ENCODE measurements at regions not wholly inside any gene's neighbourhood (a gene's known extent, or its start where the extent isn't known, plus 50 kb on each side); places are given as distances from the start of the nearest gene placed in this dataset.
A peak's percentile ranks its signal among the peaks of the same experiment; 100 is the strongest.

DNA sequence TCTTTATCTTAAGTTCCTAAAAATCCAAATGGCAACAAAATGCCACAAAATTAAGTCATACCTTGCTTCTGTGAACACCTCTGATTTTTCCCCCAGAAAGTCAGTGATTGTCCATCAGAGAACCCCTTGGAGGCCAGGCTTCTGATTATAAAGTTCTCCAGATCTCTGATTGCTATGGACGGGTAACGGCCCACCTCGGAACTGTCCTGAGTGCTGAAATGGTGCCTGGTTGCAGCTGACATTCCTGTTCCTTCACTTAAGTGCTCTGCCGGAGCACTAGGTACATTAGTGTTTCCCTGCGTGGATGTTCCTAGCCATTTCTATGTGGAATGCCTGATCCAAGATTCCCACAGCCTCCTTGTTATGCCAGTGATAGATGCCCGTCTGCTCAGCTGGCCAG lies 85.0 kb downstream of the CHST1 start:
- ChIA-PET POLR2A (no interaction called here), CTCF (interaction anchor here (0.5 kb wide), 1 partner anchor 10 kb away, joined by 4 read pairs; no protein-coding TSS in a partner anchor)
- peak; percentile 55 for DNase-seq (ENCODE audit: extremely low spot score)
- TF ChIP-seq BHLHE40 (IDR thresholded peaks at IDR 0.05; ENCODE audit: borderline replicate concordance) (no peak), HDGF (IDR thresholded peaks at IDR 0.05; ENCODE audit: borderline replicate concordance) (no peak), SUZ12 (IDR thresholded peaks at IDR 0.05) (no peak), CTBP1 (IDR thresholded peaks at IDR 0.05; ENCODE audit: borderline replicate concordance) (no peak), ZNF384 (IDR thresholded peaks at IDR 0.05) (no peak), TARDBP (IDR thresholded peaks at IDR 0.05) (no peak), PKNOX1 (IDR thresholded peaks at IDR 0.05) (no peak), L3MBTL2 (conservative IDR thresholded peaks at IDR 0.05) (no peak), FOXK2 (IDR thresholded peaks at IDR 0.05) (no peak), ARNT (IDR thresholded peaks at IDR 0.05) (no peak), LEF1 (IDR thresholded peaks at IDR 0.05; ENCODE audit: borderline replicate concordance) (no peak), FOXA1 (IDR thresholded peaks at IDR 0.05) (no peak), ELF4 (IDR thresholded peaks at IDR 0.05) (no peak), FOXM1 (IDR thresholded peaks at IDR 0.05; ENCODE audit: borderline replicate concordance) (no peak), SP1 (IDR thresholded peaks at IDR 0.05) (no peak), NFRKB (IDR thresholded peaks at IDR 0.05) (no peak)

DNA sequence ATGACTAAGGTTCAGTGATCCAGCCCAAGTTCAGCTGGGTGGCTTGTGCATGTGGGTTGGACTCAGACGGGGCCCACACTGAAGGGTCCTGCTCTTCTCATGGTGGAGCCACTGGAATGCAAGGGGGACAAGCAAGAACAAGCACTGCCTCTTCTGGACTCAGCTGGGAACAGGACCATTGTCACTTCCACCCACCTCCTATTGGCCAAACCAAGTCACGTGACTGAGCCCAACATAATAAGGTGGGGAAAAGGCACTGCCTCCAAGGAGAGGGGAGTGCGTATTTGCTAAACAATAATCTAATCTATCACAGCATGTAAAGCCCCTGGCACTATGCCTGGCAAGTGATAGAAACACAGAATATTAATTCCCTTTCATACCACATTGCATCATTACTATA lies 87.1 kb downstream of the CHST1 start:
- CTCF ChIA-PET = interaction anchor here (1.2 to 1.9 kb wide), 2 partner anchors 77 to 193 kb away, joined by 4 to 7 read pairs; no protein-coding TSS in a partner anchor
- POLR2A ChIA-PET = no interaction called here
- TF ChIP-seq FOXM1 (IDR thresholded peaks at IDR 0.05; ENCODE audit: borderline replicate concordance) = no peak
- DNase-seq (ENCODE audit: extremely low spot score) = peak; percentile 14

GRCh38 chr11:45577752-45578151 lies 87.7 kb downstream of the CHST1 start:
- CTCF ChIA-PET = interaction anchor here (1.2 to 1.9 kb wide), 2 partner anchors 77 to 194 kb away, joined by 4 to 7 read pairs; no protein-coding TSS in a partner anchor
- no peak for TF ChIP-seq ZNF384 (IDR thresholded peaks at IDR 0.05)
- DNase-seq (ENCODE audit: extremely low spot score) = no peak
- POLR2A ChIA-PET = no interaction called here

- TF ChIP-seq LEF1 (IDR thresholded peaks at IDR 0.05; ENCODE audit: borderline replicate concordance) = no peak
- TF ChIP-seq NFRKB (IDR thresholded peaks at IDR 0.05) = no peak
- TF ChIP-seq PKNOX1 (IDR thresholded peaks at IDR 0.05) = no peak
- TF ChIP-seq TARDBP (IDR thresholded peaks at IDR 0.05) = no peak
- TF ChIP-seq CTBP1 (IDR thresholded peaks at IDR 0.05; ENCODE audit: borderline replicate concordance) = no peak
- TF ChIP-seq ELF4 (IDR thresholded peaks at IDR 0.05) = no peak
- TF ChIP-seq ARNT (IDR thresholded peaks at IDR 0.05) = no peak
- no peak for TF ChIP-seq ZNF384 (IDR thresholded peaks at IDR 0.05)
- TF ChIP-seq BHLHE40 (IDR thresholded peaks at IDR 0.05; ENCODE audit: borderline replicate concordance) = no peak
- ChIA-PET CTCF (no interaction called here), POLR2A (no interaction called here)
- DNase-seq (ENCODE audit: extremely low spot score) = no peak
Measured at GRCh38 chr11:45576461-45577215, 88.8 kb downstream of the CHST1 start.

- ChIA-PET CTCF (no interaction called here), POLR2A (no interaction called here)
- no peak for DNase-seq (ENCODE audit: extremely low spot score)
- no peak for TF ChIP-seq NFRKB (IDR thresholded peaks at IDR 0.05)
- TF ChIP-seq PKNOX1 (IDR thresholded peaks at IDR 0.05) = no peak
- TF ChIP-seq SUZ12 (IDR thresholded peaks at IDR 0.05) = no peak
- TF ChIP-seq ARNT (IDR thresholded peaks at IDR 0.05) = no peak
- no peak for TF ChIP-seq ZNF384 (IDR thresholded peaks at IDR 0.05)
- TF ChIP-seq CTBP1 (IDR thresholded peaks at IDR 0.05; ENCODE audit: borderline replicate concordance) = no peak
- TF ChIP-seq FOXK2 (IDR thresholded peaks at IDR 0.05) = no peak
- TF ChIP-seq ELF4 (IDR thresholded peaks at IDR 0.05) = no peak
- no peak for TF ChIP-seq BHLHE40 (IDR thresholded peaks at IDR 0.05; ENCODE audit: borderline replicate concordance)
- no peak for TF ChIP-seq FOXA1 (IDR thresholded peaks at IDR 0.05)
- no peak for TF ChIP-seq TARDBP (IDR thresholded peaks at IDR 0.05)
- TF ChIP-seq SP1 (IDR thresholded peaks at IDR 0.05) = no peak
Measured at GRCh38 chr11:45573728-45574127, 91.7 kb downstream of the CHST1 start.

- ChIA-PET CTCF (no interaction called here), POLR2A (interaction anchor here (1.0 kb wide), 1 partner anchor 16 kb away, joined by 3 read pairs; no protein-coding TSS in a partner anchor)
- DNase-seq (ENCODE audit: extremely low spot score) = no peak
- TF ChIP-seq FOXK2 (IDR thresholded peaks at IDR 0.05) = no peak
- no peak for TF ChIP-seq BHLHE40 (IDR thresholded peaks at IDR 0.05; ENCODE audit: borderline replicate concordance)
- no peak for TF ChIP-seq FOXM1 (IDR thresholded peaks at IDR 0.05; ENCODE audit: borderline replicate concordance)
- no peak for TF ChIP-seq SUZ12 (IDR thresholded peaks at IDR 0.05)
- TF ChIP-seq LEF1 (IDR thresholded peaks at IDR 0.05; ENCODE audit: borderline replicate concordance) = no peak
- no peak for TF ChIP-seq ELF4 (IDR thresholded peaks at IDR 0.05)
Measured at GRCh38 chr11:45572354-45573123, 92.9 kb downstream of the CHST1 start.
